ENCODE measurements at regions not wholly inside any gene's neighbourhood (a gene's known extent, or its start where the extent isn't known, plus 50 kb on each side); places are given as distances from the start of the nearest gene placed in this dataset.

DNA sequence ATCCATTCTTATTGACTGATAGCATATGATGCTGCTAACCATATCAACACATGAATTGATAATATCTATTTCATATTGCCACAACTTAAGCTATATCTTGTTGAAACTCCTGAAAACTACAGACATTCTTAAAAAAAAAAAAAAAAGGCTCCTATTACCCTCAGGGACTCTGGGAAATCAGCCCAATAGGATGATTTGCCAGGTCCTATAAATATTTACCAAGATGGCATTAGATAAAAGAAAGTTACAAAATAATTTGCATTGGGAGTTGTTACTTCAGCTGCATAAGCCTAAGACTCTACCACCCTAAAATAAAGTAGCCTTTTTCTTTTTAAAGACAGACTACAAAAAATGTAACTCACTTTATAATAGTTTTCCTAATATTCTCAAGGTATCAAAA lies 84.4 kb downstream of the CDO1 start:
- Histone ChIP-seq H3K36me3 (no peaks in the 10 kb centered on the region), H3K27me3 (no peaks in the 10 kb centered on the region), H3K4me1 (peaks cover 0 to 51% (median 8%) of the 10 kb centered on the region in 4 donors), H3K4me3 (no peak overlapping the region), H3K27ac (peak overlapping the region in 2 of 3 donors; percentile 55 to 87), H3K9me3 (no peaks in the 10 kb centered on the region)
- DNase-seq (no peak), ATAC-seq (peak; percentile 60 to 70 (median 60))
- intact Hi-C loops (cut with DNase I) = no loop called here
- TF ChIP-seq, protein P1, sequence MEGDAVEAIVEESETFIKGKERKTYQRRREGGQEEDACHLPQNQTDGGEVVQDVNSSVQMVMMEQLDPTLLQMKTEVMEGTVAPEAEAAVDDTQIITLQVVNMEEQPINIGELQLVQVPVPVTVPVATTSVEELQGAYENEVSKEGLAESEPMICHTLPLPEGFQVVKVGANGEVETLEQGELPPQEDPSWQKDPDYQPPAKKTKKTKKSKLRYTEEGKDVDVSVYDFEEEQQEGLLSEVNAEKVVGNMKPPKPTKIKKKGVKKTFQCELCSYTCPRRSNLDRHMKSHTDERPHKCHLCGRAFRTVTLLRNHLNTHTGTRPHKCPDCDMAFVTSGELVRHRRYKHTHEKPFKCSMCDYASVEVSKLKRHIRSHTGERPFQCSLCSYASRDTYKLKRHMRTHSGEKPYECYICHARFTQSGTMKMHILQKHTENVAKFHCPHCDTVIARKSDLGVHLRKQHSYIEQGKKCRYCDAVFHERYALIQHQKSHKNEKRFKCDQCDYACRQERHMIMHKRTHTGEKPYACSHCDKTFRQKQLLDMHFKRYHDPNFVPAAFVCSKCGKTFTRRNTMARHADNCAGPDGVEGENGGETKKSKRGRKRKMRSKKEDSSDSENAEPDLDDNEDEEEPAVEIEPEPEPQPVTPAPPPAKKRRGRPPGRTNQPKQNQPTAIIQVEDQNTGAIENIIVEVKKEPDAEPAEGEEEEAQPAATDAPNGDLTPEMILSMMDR (IDR thresholded peaks at IDR 0.05) = no peak
- TF ChIP-seq POLR2A (IDR thresholded peaks at IDR 0.05) = no peak

DNA sequence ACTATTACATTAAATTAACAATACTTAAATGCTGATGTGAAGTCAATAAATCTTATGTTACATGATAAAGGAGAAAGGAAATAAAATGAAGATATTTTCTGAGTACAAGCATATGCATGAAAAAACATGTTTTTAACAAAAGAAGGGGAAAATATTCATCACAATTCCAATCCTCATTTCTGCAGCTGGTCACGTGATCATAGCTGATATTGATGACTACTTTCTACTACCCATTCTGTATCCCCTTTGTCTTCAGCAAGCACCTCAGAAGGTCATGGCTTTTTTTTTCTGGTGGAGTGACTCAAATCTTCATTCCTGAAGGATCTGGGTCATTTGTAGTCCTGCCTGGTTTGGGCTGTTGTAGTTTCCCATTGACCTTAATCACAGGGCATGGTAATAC lies 90.9 kb downstream of the CDO1 start:
- no peak overlapping the region for H3K4me3 ChIP-seq
- no peak for DNase-seq
- peaks cover 0 to 9% (median 0%) of the 10 kb centered on the region in 4 donors for H3K4me1 ChIP-seq
- no peak for ATAC-seq
- TF ChIP-seq POLR2A (IDR thresholded peaks at IDR 0.05) = no peak
- TF ChIP-seq, protein P1 (IDR thresholded peaks at IDR 0.05) = no peak
- H3K27me3 ChIP-seq = no peaks in the 10 kb centered on the region
- no peaks in the 10 kb centered on the region for H3K36me3 ChIP-seq
- intact Hi-C loops (cut with DNase I) = no loop called here
- H3K9me3 ChIP-seq = no peaks in the 10 kb centered on the region
- no peak overlapping the region for H3K27ac ChIP-seq
- 88% methylated on average over 1 of the region's 1 CpG for WGBS (ENCODE audit: insufficient coverage, low coverage, low lambda C conversion rate, missing lambda C conversion rate)

DNA sequence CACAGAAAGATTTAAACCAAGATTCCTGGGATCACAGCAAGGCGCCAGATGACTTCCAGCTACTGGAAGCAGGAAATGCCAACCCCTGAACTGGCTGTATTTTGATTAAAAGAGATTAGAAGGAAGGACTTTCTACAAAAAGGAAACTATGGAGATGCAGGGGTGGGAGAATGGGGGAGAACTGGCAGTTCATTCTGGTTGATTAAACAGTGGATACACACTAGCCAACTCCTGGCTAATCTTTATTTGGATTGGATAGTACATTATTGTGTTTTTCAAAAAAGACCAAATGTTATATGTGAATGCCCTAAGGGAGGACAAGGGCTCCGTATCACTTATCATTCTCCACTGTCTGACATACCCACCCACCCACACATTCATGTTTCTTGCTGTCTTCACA lies 93.2 kb downstream of the CDO1 start:
- DNase-seq = no peak
- no peak overlapping the region for H3K27ac ChIP-seq

DNA sequence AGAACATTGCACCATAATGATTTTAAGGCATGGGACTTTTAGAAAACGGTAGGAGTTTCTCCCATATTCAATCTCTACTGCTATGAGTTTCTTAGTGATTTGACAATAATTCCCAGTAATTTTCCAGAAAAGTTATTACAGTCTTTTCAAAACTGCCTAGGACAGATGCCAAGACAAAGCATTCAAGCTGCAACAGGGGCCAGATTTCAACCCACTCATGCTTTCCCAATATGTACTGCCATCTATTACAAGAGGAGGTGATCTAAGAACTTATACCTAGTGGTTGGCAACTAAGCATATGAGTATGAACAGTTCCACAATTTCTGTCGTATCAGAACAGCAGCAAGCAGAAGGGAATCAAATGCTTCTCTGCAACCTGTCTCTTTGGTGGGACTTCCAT lies 95.1 kb upstream of the TMED7 start:
- Histone ChIP-seq H3K4me1 (peaks cover 0 to 9% (median 0%) of the 10 kb centered on the region in 4 donors), H3K9me3 (no peaks in the 10 kb centered on the region), H3K27me3 (no peaks in the 10 kb centered on the region), H3K36me3 (no peaks in the 10 kb centered on the region), H3K4me3 (no peak overlapping the region), H3K27ac (no peak overlapping the region)
- no peak for TF ChIP-seq POLR2A (IDR thresholded peaks at IDR 0.05)
- TF ChIP-seq, protein P1 (IDR thresholded peaks at IDR 0.05) = no peak
- intact Hi-C loops (cut with DNase I) = no loop called here
- ATAC-seq (peak in 3 of 4 donors; percentile 53 to 75 (median 57)), DNase-seq (no peak)
- 33% methylated on average over 2 of the region's 2 CpGs for WGBS (ENCODE audit: insufficient coverage, low coverage, low lambda C conversion rate, missing lambda C conversion rate)

More for the DNA sequence above, 93.2 kb downstream of the CDO1 start:
- Histone ChIP-seq H3K36me3 (no peaks in the 10 kb centered on the region), H3K4me1 (peaks cover 0 to 9% (median 0%) of the 10 kb centered on the region in 4 donors), H3K27me3 (no peaks in the 10 kb centered on the region), H3K9me3 (no peaks in the 10 kb centered on the region), H3K4me3 (no peak overlapping the region)
- intact Hi-C loops (cut with DNase I) = no loop called here
- TF ChIP-seq POLR2A (IDR thresholded peaks at IDR 0.05) = no peak
- TF ChIP-seq, protein P1 (IDR thresholded peaks at IDR 0.05) = no peak
- ATAC-seq = peak; percentile 64 to 82 (median 73)
- WGBS (ENCODE audit: insufficient coverage, low coverage, low lambda C conversion rate, missing lambda C conversion rate) = 39% methylated on average over 2 of the region's 2 CpGs

DNA sequence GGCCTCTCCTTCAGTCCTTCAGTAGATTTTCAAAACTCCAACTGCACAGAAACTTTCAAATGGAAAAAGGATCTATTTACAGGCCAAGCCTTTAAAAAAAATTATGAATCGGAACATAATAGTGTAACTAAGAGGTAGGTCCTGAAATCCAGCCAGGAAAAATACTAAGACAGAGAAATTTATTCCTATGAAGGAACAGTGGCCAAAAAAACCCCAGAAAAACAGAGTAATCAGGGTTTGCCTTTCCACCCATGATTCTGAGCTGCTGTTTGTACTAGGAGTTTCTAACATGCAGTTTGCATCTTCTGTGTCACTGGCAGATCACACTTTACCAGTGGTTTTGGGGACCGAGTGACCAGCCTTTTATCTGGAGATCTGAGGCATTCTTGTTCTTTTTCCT lies 93.1 kb upstream of the TMED7 start:
- Histone ChIP-seq H3K4me1 (peaks cover 0 to 9% (median 0%) of the 10 kb centered on the region in 4 donors), H3K27me3 (no peaks in the 10 kb centered on the region), H3K4me3 (no peak overlapping the region), H3K27ac (no peak overlapping the region), H3K9me3 (no peaks in the 10 kb centered on the region), H3K36me3 (no peaks in the 10 kb centered on the region)
- intact Hi-C loops (cut with DNase I) = no loop called here
- DNase-seq (no peak), ATAC-seq (no peak)
- TF ChIP-seq, protein P1 (IDR thresholded peaks at IDR 0.05) = no peak
- no peak for TF ChIP-seq POLR2A (IDR thresholded peaks at IDR 0.05)
- 83% methylated on average over 2 of the region's 2 CpGs for WGBS (ENCODE audit: insufficient coverage, low coverage, low lambda C conversion rate, missing lambda C conversion rate)
